Upper lobe of left lung (tissue), 6 donors: ENCODE measurements at regions not wholly inside any gene's neighbourhood (a gene's known extent, or its start where the extent isn't known, plus 50 kb on each side); places are given as distances from the start of the nearest gene placed in this dataset.

Source experiments
- ATAC-seq, 2 donors: fragments of 200-7000 bp; cut with Tn5 transposase; one replicate each; pipeline ENCODE4 v1.9.1; 2022; ENCODE audit warnings: mild to moderate bottlenecking in 2 of 2, moderate library complexity in 2 of 2; ENCODE audit not compliant: low FRiP score in 2 of 2
- DNase-seq, 2 donors: peaks; one replicate each; pipeline ENCODE4 v3.0.0-alpha.2; 2019 to 2020
- H3K27ac ChIP-seq, 4 donors: fragments of 200-600 bp; sonication (generic); one replicate each; pipeline ENCODE4 v1.5.1; 2016 to 2019
- H3K27me3 ChIP-seq, 4 donors: fragments of 200-600 bp; sonication (generic); one replicate each; pipeline ENCODE4 v1.5.1; 2017 to 2019
- H3K36me3 ChIP-seq, 4 donors: fragments of 200-600 bp; sonication (generic); one replicate each; pipeline ENCODE4 v1.5.1; 2016 to 2019
- H3K4me1 ChIP-seq, 4 donors: fragments of 200-600 bp; sonication (generic); one replicate each; pipeline ENCODE4 v1.5.1; 2018 to 2019
- H3K4me3 ChIP-seq, 4 donors: fragments of 200-600 bp; sonication (generic); one replicate each; pipeline ENCODE4 v1.5.1; 2017 to 2019; ENCODE audit warnings: mild to moderate bottlenecking in 2 of 4, moderate library complexity in 1 of 4
- H3K9me3 ChIP-seq, 4 donors: fragments of 200-600 bp; sonication (generic); one replicate each; pipeline ENCODE4 v1.5.1; 2018 to 2019
- CTCF ChIP-seq, 6 experiments: fragments of 450-650 bp in 4 of 6; fragments of 200-600 bp in 2 of 6; sonication (generic) in 2 of 6; IDR thresholded peaks; one replicate each; pipeline ENCODE4 v1.5.1; 2016 to 2019; ENCODE audit warnings: antibody characterized with exemption in 6 of 6
- EP300 ChIP-seq, 4 donors: sonication (generic); formaldehyde crosslinking; IDR thresholded peaks; one replicate each; pipeline ENCODE4 v1.5.1; 2017; ENCODE audit warnings: antibody characterized with exemption in 4 of 4, control low read depth in 2 of 4
- POLR2A ChIP-seq, 4 donors: fragments of 450-650 bp; IDR thresholded peaks; one replicate each; pipeline ENCODE4 v1.5.1; 2016 to 2017; ENCODE audit warnings: antibody characterized with exemption in 4 of 4, mild to moderate bottlenecking in 2 of 4
- POLR2AphosphoS5 ChIP-seq, 2 donors: sonication (generic); formaldehyde crosslinking; IDR thresholded peaks; one replicate each; pipeline ENCODE4 v1.5.1; 2017; ENCODE audit warnings: antibody characterized with exemption in 2 of 2
- WGBS, 2 donors: methylation state at CpG; one replicate each; pipeline ENCODE4 v1.1.5; 2017 to 2018; 5-methylcytosine and 5-hydroxymethylcytosine counted together
- donor health status: DM: no; HTN: no; CAD: no; lungs with moderate emphysema.
- donor health status: DM: no; HTN: yes; CAD: no; lungs with severe emphysema.

GRCh38 chr1:9453779-9454418 lies 85.4 kb upstream of the SLC25A33 start:
- ATAC-seq (no peak), DNase-seq (no peak)
- no peaks in the 10 kb centered on the region for H3K36me3 ChIP-seq
- H3K4me1 ChIP-seq, result peaks cover 0 to 10% (median 2%) of the 10 kb centered on the region in 4 donors
- 72 to 80% methylated on average over 10 to 13 of the region's 13 CpGs for WGBS, 2 donors
- no peaks in the 10 kb centered on the region for H3K27me3 ChIP-seq
- TF ChIP-seq POLR2A (IDR thresholded peaks at IDR 0.05), result no peak
- TF ChIP-seq POLR2AphosphoS5 (IDR thresholded peaks at IDR 0.05), result no peak
- no peak for TF ChIP-seq CTCF (IDR thresholded peaks at IDR 0.05)
- no peak for TF ChIP-seq EP300 (IDR thresholded peaks at IDR 0.05)
- no peak overlapping the region for H3K4me3 ChIP-seq
- H3K27ac ChIP-seq, result no peak overlapping the region
- H3K9me3 ChIP-seq, result no peaks in the 10 kb centered on the region

GRCh38 chr1:9454494-9455066 lies 84.7 kb upstream of the SLC25A33 start:
- Histone ChIP-seq H3K4me3 (no peak overlapping the region), H3K36me3 (no peaks in the 10 kb centered on the region), H3K27me3 (no peaks in the 10 kb centered on the region), H3K4me1 (peaks cover 0 to 5% (median 0%) of the 10 kb centered on the region in 4 donors), H3K9me3 (no peaks in the 10 kb centered on the region), H3K27ac (no peak overlapping the region)
- ATAC-seq, result no peak
- 90 to 92% methylated on average over 13 of the region's 13 CpGs for WGBS, 2 donors
- DNase-seq, result no peak
- no peak for TF ChIP-seq POLR2A (IDR thresholded peaks at IDR 0.05)
- no peak for TF ChIP-seq CTCF (IDR thresholded peaks at IDR 0.05)

GRCh38 chr1:9455487-9456234 lies 83.6 kb upstream of the SLC25A33 start:
- Histone ChIP-seq H3K4me1 (peaks cover 0 to 5% (median 0%) of the 10 kb centered on the region in 4 donors), H3K27me3 (no peaks in the 10 kb centered on the region), H3K27ac (no peak overlapping the region), H3K4me3 (no peak overlapping the region), H3K36me3 (no peaks in the 10 kb centered on the region), H3K9me3 (no peaks in the 10 kb centered on the region)
- ATAC-seq, result peak; percentile 51 to 87
- TF ChIP-seq POLR2AphosphoS5 (IDR thresholded peaks at IDR 0.05) (no peak), CTCF (IDR thresholded peaks at IDR 0.05) (peak; percentile 43 to 80 (median 78))
- 45 to 75% methylated on average over 11 to 22 of the region's 22 CpGs for WGBS, 2 donors
- peak; percentile 54 to 62 for DNase-seq

- TF ChIP-seq POLR2A (IDR thresholded peaks at IDR 0.05), result no peak
- no peak for TF ChIP-seq CTCF (IDR thresholded peaks at IDR 0.05)
- TF ChIP-seq POLR2AphosphoS5 (IDR thresholded peaks at IDR 0.05), result no peak
- no peak for TF ChIP-seq EP300 (IDR thresholded peaks at IDR 0.05)
- H3K27me3 ChIP-seq, result no peaks in the 10 kb centered on the region
- no peaks in the 10 kb centered on the region for H3K36me3 ChIP-seq
- no peak overlapping the region for H3K27ac ChIP-seq
- no peak for ATAC-seq
- H3K4me1 ChIP-seq, result peaks cover 0 to 5% (median 0%) of the 10 kb centered on the region in 4 donors
- H3K4me3 ChIP-seq, result no peak overlapping the region
- DNase-seq, result no peak
- 94% methylated on average over 2 to 4 of the region's 4 CpGs for WGBS, 2 donors
- H3K9me3 ChIP-seq, result no peaks in the 10 kb centered on the region
These were observed 82.4 kb upstream of the SLC25A33 start for GRCh38 chr1:9456833-9457232.
